ENCODE measurements at regions not wholly inside any gene's neighbourhood (a gene's known extent, or its start where the extent isn't known, plus 50 kb on each side); places are given as distances from the start of the nearest gene placed in this dataset.

DNA sequence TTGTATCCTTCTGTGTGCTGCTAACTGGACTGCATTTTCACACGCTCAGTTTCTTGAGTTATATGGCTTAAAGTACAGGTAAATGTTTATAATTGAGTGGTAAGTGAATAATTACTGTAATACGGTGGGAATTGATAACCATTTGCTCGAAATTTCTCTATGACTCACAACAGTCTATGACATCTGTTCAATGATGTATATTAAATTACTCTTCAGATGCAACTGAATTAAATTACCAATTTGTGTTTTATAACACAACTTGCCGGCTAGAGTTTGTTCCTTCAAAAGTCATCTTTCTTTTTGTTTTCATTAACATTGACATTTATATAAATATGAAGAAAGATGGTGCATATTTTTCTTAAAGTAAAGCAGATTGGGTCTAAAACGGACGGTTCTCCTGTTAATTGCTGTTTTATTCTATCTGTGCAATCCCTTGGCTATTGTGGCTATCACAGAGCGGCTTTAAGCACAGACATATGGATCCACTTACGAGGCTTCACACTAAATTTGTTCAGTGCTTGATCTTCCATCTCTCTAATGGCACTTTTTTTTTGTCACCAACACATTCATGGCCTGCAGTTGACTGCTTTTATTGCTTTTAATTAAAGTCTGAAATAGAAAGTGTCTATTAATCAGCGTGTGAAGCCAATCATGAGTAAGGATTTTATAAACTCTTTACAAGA lies 1291.6 kb upstream of the SLC10A2 start:
- Histone ChIP-seq H3K36me3 (no peaks in the 10 kb centered on the region), H3K27me3 (no peaks in the 10 kb centered on the region), H3K9me3 (peaks cover 0 to 7% (median 0%) of the 10 kb centered on the region in 3 donors), H3K4me3 (no peak overlapping the region), H3K4me1 (no peaks in the 10 kb centered on the region), H3K27ac (no peak overlapping the region)
- ATAC-seq, result no peak
- 43 to 60% methylated on average over 9 of the region's 9 CpGs for WGBS, 2 donors (ENCODE audit: low coverage in 1 of 2)
- TF ChIP-seq CTCF (IDR thresholded peaks at IDR 0.05) (no peak), POLR2AphosphoS5 (IDR thresholded peaks at IDR 0.05) (no peak)

- Histone ChIP-seq H3K27me3 (no peaks in the 10 kb centered on the region), H3K36me3 (no peaks in the 10 kb centered on the region), H3K4me3 (no peak overlapping the region), H3K27ac (no peak overlapping the region), H3K9me3 (peaks cover 0 to under 1% (median 0%) of the 10 kb centered on the region in 3 donors), H3K4me1 (no peaks in the 10 kb centered on the region)
- ATAC-seq, result no peak
- TF ChIP-seq POLR2AphosphoS5 (IDR thresholded peaks at IDR 0.05) (no peak), CTCF (IDR thresholded peaks at IDR 0.05) (no peak), POLR2A (IDR thresholded peaks at IDR 0.05) (no peak), EP300 (IDR thresholded peaks at IDR 0.05) (no peak)
- WGBS, 2 donors (ENCODE audit: low coverage in 1 of 2), result 21 to 24% methylated on average over 5 of the region's 5 CpGs
Observed at GRCh38 chr13:104357174-104357573, 1291.0 kb upstream of the SLC10A2 start.

DNA sequence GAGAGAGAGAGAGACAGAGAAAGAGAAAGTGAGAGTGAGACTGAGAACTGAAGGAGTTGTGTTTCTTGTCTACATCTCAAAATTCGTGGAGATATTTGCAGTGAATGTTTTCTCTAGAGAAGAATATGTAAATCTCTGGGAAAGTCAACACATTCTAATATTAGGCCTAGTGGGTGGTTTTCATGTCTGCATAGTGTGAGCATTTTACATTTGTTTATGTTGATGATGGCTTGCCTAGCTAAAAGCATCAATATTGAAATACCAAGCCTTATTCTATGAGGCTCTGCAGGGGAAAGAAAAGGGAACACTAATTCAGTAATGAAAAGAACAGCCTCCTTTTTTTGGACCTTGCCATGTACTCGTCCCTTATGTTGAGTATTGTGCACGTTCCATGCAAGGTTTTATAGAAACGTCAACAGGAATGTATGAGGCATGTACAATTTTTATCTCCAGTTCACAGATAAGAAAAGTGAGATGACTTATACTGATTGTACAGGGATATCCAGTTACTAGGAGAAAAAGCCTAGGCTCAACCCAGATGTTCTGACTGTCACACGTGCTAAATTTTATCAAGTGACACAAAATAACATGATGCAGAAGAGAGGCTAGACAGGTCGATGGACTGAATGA lies 1288.9 kb upstream of the SLC10A2 start:
- Histone ChIP-seq H3K27ac (no peak overlapping the region), H3K4me3 (no peak overlapping the region), H3K4me1 (no peaks in the 10 kb centered on the region), H3K27me3 (no peaks in the 10 kb centered on the region), H3K9me3 (no peaks in the 10 kb centered on the region), H3K36me3 (no peaks in the 10 kb centered on the region)
- 76 to 90% methylated on average over 6 of the region's 6 CpGs for WGBS, 2 donors (ENCODE audit: low coverage in 1 of 2)
- TF ChIP-seq CTCF (IDR thresholded peaks at IDR 0.05), result no peak
- TF ChIP-seq POLR2AphosphoS5 (IDR thresholded peaks at IDR 0.05), result no peak
- TF ChIP-seq POLR2A (IDR thresholded peaks at IDR 0.05), result no peak
- no peak for TF ChIP-seq EP300 (IDR thresholded peaks at IDR 0.05)
- no peak for ATAC-seq

DNA sequence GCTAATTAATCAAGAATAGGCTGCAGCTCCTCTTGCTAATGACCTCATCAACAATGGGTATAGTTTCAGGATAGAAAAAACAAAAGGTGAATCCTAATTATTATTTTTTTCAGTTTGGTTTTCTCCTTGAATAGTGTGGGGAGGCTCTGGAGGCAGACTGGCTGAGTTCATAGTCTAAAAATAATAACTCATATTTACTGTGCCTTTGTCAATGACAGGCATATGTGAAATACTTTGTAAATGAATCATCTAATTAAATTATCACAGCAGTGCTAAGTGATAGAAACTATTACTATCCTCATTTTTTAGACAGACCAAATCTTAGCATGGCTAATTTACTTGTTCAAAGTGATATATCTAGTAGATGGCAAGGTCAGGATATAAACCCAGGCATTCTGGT lies 1261.0 kb upstream of the SLC10A2 start:
- no peak for TF ChIP-seq EP300 (IDR thresholded peaks at IDR 0.05)

DNA sequence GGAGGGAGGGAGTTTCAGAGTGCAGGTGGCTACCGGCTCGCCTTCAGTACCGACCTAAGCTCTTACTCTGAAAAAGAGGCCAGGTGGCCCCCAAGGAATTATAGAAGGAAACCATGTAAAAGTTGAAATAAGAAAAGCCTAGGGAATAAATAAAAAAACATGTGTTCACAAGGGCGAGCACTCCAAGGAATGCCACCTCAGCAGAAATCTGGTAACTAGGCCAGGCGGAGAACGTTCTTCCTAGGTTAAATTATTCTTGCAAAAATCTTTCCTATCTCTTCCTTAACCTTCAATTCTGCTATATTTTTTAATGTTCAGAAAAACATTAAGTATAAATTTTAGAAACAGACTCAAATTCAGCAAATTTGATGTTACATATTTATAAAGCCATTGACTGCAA lies 1260.3 kb upstream of the SLC10A2 start:
- H3K27ac ChIP-seq, result no peak overlapping the region
- H3K4me3 ChIP-seq, result no peak overlapping the region
- 86 to 97% methylated on average over 6 of the region's 6 CpGs for WGBS, 2 donors (ENCODE audit: low coverage in 1 of 2)
- no peak for TF ChIP-seq POLR2A (IDR thresholded peaks at IDR 0.05)
- TF ChIP-seq CTCF (IDR thresholded peaks at IDR 0.05), result no peak
- TF ChIP-seq EP300 (IDR thresholded peaks at IDR 0.05), result no peak
- no peak for TF ChIP-seq POLR2AphosphoS5 (IDR thresholded peaks at IDR 0.05)
- H3K27me3 ChIP-seq, result no peaks in the 10 kb centered on the region
- no peaks in the 10 kb centered on the region for H3K36me3 ChIP-seq
- peaks cover 0 to 6% (median 0%) of the 10 kb centered on the region in 3 donors for H3K9me3 ChIP-seq
- H3K4me1 ChIP-seq, result no peaks in the 10 kb centered on the region
- ATAC-seq, result no peak

More for the DNA sequence above, 1261.0 kb upstream of the SLC10A2 start:
- Histone ChIP-seq H3K27me3 (no peaks in the 10 kb centered on the region), H3K27ac (no peak overlapping the region), H3K4me3 (no peak overlapping the region), H3K4me1 (no peaks in the 10 kb centered on the region), H3K9me3 (peaks cover 0 to 10% (median 0%) of the 10 kb centered on the region in 3 donors), H3K36me3 (no peaks in the 10 kb centered on the region)
- ATAC-seq, result no peak

Measured in gastroesophageal sphincter (tissue), 4 donors.